ENCODE measurements at regions not wholly inside any gene's neighbourhood (a gene's known extent, or its start where the extent isn't known, plus 50 kb on each side); places are given as distances from the start of the nearest gene placed in this dataset.

- no peak for DNase-seq (ENCODE audit: low read depth in 2 of 2)
Observed at GRCh38 chr10:6648894-6649720, 69.0 kb upstream of the PRKCQ start.

GRCh38 chr10:6647811-6648526 is 67.9 kb upstream of the PRKCQ start:
- DNase-seq (ENCODE audit: low read depth in 2 of 2) = peak; percentile 27 to 45

GRCh38 chr10:6643962-6644361 is 63.9 kb upstream of the PRKCQ start:
- no peak for DNase-seq (ENCODE audit: low read depth in 2 of 2)

- no peak for DNase-seq (ENCODE audit: low read depth in 2 of 2)
Observed at GRCh38 chr10:6642876-6643275, 62.8 kb upstream of the PRKCQ start.

- DNase-seq (ENCODE audit: low read depth in 2 of 2) = no peak
Observed at GRCh38 chr10:6640433-6641040, 60.5 kb upstream of the PRKCQ start.

- DNase-seq (ENCODE audit: low read depth in 2 of 2) = no peak
Observed at GRCh38 chr10:6637053-6637452, 57.0 kb upstream of the PRKCQ start.

GRCh38 chr10:6635784-6636183 is 55.7 kb upstream of the PRKCQ start:
- no peak for DNase-seq (ENCODE audit: low read depth in 2 of 2)

All from stimulated activated CD8-positive, alpha-beta memory T cell treated with anti-CD3 and anti-CD28 coated beads, Interleukin-7, amount 100 ng/mL, for 1 hour (primary cell).